AG10803 (cell line): ENCODE measurements at regions not wholly inside any gene's neighbourhood (a gene's known extent, or its start where the extent isn't known, plus 50 kb on each side); places are given as distances from the start of the nearest gene placed in this dataset.

Experiments used
- DNase-seq: peaks from one replicate; pipeline ENCODE4 v3.0.0; 2010; ENCODE audit warnings: low read depth
- H3K4me3 ChIP-seq: 2 replicates; pipeline ENCODE4 v1.5.1; 2011; ENCODE audit warnings: mild to moderate bottlenecking, low read length, control low read depth
- CTCF ChIP-seq: conservative IDR thresholded peaks from 2 replicates; pipeline ENCODE4 v1.5.1; 2011; ENCODE audit warnings: mild to moderate bottlenecking, low read length, control low read depth, inconsistent platforms

DNA sequence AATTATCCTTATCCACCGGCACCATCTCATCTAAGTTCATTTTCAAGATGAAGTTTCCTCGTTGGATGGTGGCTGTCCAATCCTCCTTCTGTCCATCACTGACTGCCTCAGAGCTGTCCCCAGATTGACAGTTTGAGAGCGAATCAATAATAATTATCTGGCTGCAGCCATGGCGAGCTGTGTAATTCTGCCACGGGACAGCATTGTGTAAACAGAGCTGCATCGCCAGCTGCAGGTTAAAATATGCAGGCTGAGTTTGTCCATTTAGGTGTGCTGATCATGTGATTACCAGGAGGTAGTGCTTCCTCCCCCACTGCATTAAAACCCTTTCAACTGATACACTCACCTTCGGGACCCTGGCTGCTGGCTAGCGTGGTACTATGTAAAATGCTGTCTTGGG is 461.9 kb upstream of the ONECUT1 start:
- no peak overlapping the region for H3K4me3 ChIP-seq
- DNase-seq: no peak
- TF ChIP-seq CTCF: no peak

DNA sequence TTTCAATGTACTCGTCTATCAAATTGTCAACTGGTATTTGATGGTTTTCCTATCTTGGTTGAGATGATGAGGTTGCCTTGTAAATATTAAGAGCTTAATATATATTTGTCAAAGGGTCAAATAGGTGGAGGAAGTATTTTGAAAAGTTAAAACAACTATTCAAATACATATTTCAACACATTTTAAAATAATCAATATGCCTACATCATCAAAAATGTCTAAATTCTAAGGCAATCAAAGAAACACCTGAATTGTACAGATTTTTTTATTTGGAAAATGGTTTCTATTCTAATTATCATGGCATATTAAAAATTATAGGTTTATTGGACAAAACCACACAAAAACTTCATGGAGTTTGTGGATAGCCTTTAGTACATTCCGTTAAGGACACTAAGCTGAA is 461.4 kb upstream of the ONECUT1 start:
- no peak for TF ChIP-seq CTCF
- no peak for DNase-seq
- no peak overlapping the region for H3K4me3 ChIP-seq

- no peak for DNase-seq
- no peak overlapping the region for H3K4me3 ChIP-seq
- TF ChIP-seq CTCF: no peak
Measured at GRCh38 chr15:53247041-53247708, 457.0 kb upstream of the ONECUT1 start.

GRCh38 chr15:53246404-53246803 is 456.3 kb upstream of the ONECUT1 start:
- TF ChIP-seq CTCF: no peak
- no peak for DNase-seq
- H3K4me3 ChIP-seq: no peak overlapping the region

GRCh38 chr15:53233801-53234200 is 443.7 kb upstream of the ONECUT1 start:
- no peak overlapping the region for H3K4me3 ChIP-seq
- no peak for TF ChIP-seq CTCF
- no peak for DNase-seq

DNA sequence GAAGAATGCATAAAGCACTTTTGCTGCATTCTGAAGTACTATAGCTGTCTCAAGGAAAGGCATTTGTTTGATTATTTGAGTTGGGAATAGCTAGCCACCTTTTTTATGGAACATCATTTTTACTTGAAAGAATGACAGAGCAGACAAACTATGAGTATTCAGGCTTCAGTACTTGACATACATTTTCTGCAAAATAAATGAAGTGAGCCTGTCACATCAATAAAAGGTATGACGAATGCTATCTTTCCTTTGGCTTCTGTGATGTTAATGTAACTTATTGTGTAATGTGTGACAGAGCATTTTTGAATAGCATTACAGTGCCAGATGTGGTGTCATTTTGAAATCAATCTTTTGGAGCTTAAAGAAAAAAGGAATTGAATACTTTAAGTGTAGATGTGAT is 440.3 kb upstream of the ONECUT1 start:
- no peak for TF ChIP-seq CTCF
- H3K4me3 ChIP-seq: no peak overlapping the region
- no peak for DNase-seq

- TF ChIP-seq CTCF: no peak
- H3K4me3 ChIP-seq: no peak overlapping the region
- no peak for DNase-seq
Measured at GRCh38 chr15:53226559-53226958, 436.4 kb upstream of the ONECUT1 start.
